Endothelial cell (in vitro differentiated cells): ENCODE measurements at regions not wholly inside any gene's neighbourhood (a gene's known extent, or its start where the extent isn't known, plus 50 kb on each side); places are given as distances from the start of the nearest gene placed in this dataset.

ENCODE experiments used
- DNase-seq: peaks from one replicate; pipeline ENCODE4 v3.0.0; 2021; ENCODE audit warnings: low spot score
- H3K27ac Mint-ChIP-seq: one replicate; pipeline ENCODE4 v1.8.0; 2021; ENCODE audit warnings: mixed read lengths, inconsistent platforms; ENCODE audit not compliant: unreplicated experiment
- H3K27me3 Mint-ChIP-seq: one replicate; pipeline ENCODE4 v1.8.0; 2021; ENCODE audit warnings: mild to moderate bottlenecking, moderate library complexity, mixed read lengths, inconsistent platforms; ENCODE audit not compliant: unreplicated experiment
- H3K36me3 Mint-ChIP-seq: one replicate; pipeline ENCODE4 v1.8.0; 2021; ENCODE audit warnings: mild to moderate bottlenecking, low read depth, mixed read lengths, inconsistent platforms; ENCODE audit not compliant: unreplicated experiment
- H3K4me1 Mint-ChIP-seq: one replicate; pipeline ENCODE4 v1.8.0; 2021; ENCODE audit warnings: mild to moderate bottlenecking, mixed read lengths, inconsistent platforms; ENCODE audit not compliant: unreplicated experiment
- H3K4me3 Mint-ChIP-seq: one replicate; pipeline ENCODE4 v1.8.0; 2021; ENCODE audit warnings: mild to moderate bottlenecking, mixed read lengths, inconsistent platforms; ENCODE audit not compliant: unreplicated experiment
- H3K9me3 Mint-ChIP-seq: one replicate; pipeline ENCODE4 v1.8.0; 2021; ENCODE audit warnings: mixed read lengths, inconsistent platforms; ENCODE audit not compliant: unreplicated experiment
- CTCF ChIP-seq: fragments of 200-600 bp; sonication (generic); IDR thresholded peaks from one replicate; pipeline ENCODE4 v1.5.0; 2021; ENCODE audit warnings: antibody characterized with exemption; ENCODE audit not compliant: unreplicated experiment

- H3K4me1 Mint-ChIP-seq, result no peaks in the 10 kb centered on the region
- H3K27ac Mint-ChIP-seq, result no peak overlapping the region
- H3K36me3 Mint-ChIP-seq, result no peaks in the 10 kb centered on the region
- no peak overlapping the region for H3K4me3 Mint-ChIP-seq
- TF ChIP-seq CTCF, result no peak
- no peaks in the 10 kb centered on the region for H3K9me3 Mint-ChIP-seq
- no peak for DNase-seq
- no peaks in the 10 kb centered on the region for H3K27me3 Mint-ChIP-seq
Observed at GRCh38 chr16:51420247-51420646, 269.2 kb upstream of the SALL1 start.

- DNase-seq, result no peak
- no peak for TF ChIP-seq CTCF
- no peak overlapping the region for H3K27ac Mint-ChIP-seq
- no peak overlapping the region for H3K4me3 Mint-ChIP-seq
- no peaks in the 10 kb centered on the region for H3K4me1 Mint-ChIP-seq
- H3K36me3 Mint-ChIP-seq, result no peaks in the 10 kb centered on the region
- no peaks in the 10 kb centered on the region for H3K9me3 Mint-ChIP-seq
- H3K27me3 Mint-ChIP-seq, result no peaks in the 10 kb centered on the region
Observed at GRCh38 chr16:51419768-51420167, 268.7 kb upstream of the SALL1 start.

- Mint-ChIP-seq H3K27me3 (no peaks in the 10 kb centered on the region), H3K27ac (no peak overlapping the region), H3K9me3 (no peaks in the 10 kb centered on the region), H3K4me1 (no peaks in the 10 kb centered on the region), H3K36me3 (no peaks in the 10 kb centered on the region), H3K4me3 (no peak overlapping the region)
- DNase-seq, result no peak
- no peak for TF ChIP-seq CTCF
Observed at GRCh38 chr16:51418258-51418657, 267.2 kb upstream of the SALL1 start.

GRCh38 chr16:51416926-51417325 lies 265.9 kb upstream of the SALL1 start:
- Mint-ChIP-seq H3K4me1 (no peaks in the 10 kb centered on the region), H3K27me3 (no peaks in the 10 kb centered on the region), H3K4me3 (no peak overlapping the region), H3K27ac (no peak overlapping the region), H3K9me3 (no peaks in the 10 kb centered on the region), H3K36me3 (no peaks in the 10 kb centered on the region)
- no peak for DNase-seq
- TF ChIP-seq CTCF, result no peak

GRCh38 chr16:51410125-51410524 lies 259.1 kb upstream of the SALL1 start:
- Mint-ChIP-seq H3K27ac (no peak overlapping the region), H3K4me3 (no peak overlapping the region), H3K4me1 (no peaks in the 10 kb centered on the region), H3K36me3 (no peaks in the 10 kb centered on the region), H3K27me3 (no peaks in the 10 kb centered on the region), H3K9me3 (no peaks in the 10 kb centered on the region)
- DNase-seq, result no peak
- no peak for TF ChIP-seq CTCF
